Ecto neural progenitor cell (in vitro differentiated cells): ENCODE measurements at regions not wholly inside any gene's neighbourhood (a gene's known extent, or its start where the extent isn't known, plus 50 kb on each side); places are given as distances from the start of the nearest gene placed in this dataset.
"Not testable (repeated sequence)": the region's sequence is repeated elsewhere in the genome, so short reads cannot be mapped to it uniquely, and the experiment has no call there.

Experiments used
- DNase-seq: peaks from one replicate; pipeline ENCODE4 v3.0.0-alpha.2; 2018; ENCODE audit warnings: low spot score

DNA sequence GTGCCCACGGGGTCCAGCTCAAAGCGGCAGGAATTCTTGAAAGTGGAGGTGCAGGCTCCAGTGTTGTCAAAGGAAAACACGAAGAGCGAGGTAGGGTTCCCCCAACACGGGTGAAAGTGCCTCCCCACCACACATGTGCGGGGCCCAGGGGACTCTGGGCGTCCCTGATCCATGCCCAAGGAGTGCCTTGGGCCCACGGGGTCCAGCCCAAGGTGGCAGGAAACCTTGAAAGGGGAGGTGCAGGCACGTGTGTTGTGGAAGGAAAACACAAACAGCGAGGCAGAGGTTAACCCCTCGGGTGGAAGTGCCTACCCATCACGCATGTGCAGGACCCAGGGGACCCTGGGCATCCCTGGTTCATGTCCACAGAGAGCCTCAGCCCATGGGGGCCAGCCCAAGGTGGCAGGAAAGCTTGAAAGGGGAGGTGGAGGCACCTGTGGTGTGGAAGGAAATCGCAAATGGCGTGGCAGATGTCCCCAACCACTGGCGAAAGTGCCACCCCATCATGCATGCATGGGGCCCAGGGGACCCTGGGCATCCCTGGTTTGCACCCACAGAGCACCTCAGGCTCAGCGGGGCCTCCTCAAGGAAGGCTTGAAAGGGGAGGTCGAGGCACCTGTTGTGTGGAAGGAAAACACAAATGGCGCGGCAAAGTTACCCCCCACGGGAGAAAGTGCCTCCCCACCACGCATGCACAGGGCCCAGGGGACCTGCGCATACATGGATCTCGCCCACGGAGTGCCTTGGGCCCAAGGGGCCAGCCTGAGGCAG lies 584.6 kb downstream of the ALG10 start:
- peak; percentile 18 for DNase-seq

DNA sequence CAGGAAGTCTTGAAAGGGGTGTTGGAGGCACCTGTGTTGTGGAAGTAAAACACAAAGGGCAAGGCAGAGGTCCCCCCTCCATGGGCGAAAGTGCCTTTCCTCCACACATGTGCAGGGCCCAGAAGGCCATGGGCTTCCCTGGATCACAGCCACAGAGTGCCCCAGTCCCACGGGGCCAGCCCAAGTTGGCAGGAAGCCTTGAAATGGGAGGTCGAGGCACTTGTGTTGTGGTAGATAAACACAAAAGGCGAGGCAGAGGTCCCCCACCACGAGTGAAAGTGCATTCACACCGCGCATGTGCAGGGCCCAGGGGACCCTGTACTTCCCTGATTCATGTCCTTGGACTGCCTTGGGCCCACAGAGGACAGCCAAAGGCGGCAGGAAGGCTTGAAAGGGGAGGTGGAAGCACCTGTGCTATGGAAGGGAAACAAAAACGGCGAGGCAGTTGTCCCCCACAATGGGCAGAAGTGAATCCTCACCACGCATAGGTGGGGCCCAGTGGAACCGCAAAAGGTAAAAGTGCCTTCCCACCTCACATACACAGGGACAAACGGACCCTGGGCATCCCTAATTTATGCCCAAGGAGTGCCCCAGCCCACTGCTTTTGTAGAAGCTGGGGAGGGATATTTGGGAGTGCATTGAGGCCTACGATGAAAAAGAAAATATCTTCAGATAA lies 585.4 kb downstream of the ALG10 start:
- DNase-seq = peak; percentile 25

DNA sequence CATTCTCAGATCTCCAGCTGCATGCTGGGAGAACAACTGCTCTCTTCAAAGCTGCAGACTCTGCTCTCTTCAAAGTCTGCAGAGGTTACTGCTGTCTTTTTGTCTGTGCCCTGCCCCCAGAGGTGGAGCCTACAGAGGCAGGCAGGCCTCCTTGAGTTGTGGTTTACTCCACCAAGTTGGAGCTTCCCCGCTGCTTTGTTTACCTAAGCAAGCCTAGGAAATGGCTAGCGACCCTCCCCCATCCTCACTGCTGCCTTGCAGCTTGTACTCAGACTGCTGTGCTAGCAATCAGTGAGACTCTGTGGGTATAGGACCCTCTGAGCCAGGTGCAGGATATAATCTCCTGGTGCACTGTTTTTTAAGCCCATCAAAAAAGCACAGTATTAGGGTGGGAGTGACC lies 591.7 kb downstream of the ALG10 start:
- not testable (repeated sequence) for DNase-seq

DNA sequence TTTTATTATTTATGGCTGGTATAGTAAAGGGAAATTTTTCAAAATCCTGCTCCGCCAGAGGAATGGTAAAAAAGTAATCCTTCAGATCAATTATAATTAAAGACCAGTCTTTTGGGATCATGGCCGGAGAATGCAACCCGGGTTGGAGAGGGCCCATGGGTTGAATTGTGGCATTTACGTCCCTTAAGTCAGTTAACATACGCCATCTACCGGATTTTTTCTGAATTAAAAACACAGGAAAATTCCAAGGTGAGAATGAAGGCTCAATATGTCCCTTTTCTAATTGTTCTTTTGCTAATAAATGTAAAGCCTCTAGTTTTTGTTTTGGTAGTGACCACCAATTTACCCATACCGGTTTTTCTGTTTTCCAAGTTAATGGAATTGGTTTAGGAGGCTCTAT lies 602.8 kb downstream of the ALG10 start:
- DNase-seq = no peak

DNA sequence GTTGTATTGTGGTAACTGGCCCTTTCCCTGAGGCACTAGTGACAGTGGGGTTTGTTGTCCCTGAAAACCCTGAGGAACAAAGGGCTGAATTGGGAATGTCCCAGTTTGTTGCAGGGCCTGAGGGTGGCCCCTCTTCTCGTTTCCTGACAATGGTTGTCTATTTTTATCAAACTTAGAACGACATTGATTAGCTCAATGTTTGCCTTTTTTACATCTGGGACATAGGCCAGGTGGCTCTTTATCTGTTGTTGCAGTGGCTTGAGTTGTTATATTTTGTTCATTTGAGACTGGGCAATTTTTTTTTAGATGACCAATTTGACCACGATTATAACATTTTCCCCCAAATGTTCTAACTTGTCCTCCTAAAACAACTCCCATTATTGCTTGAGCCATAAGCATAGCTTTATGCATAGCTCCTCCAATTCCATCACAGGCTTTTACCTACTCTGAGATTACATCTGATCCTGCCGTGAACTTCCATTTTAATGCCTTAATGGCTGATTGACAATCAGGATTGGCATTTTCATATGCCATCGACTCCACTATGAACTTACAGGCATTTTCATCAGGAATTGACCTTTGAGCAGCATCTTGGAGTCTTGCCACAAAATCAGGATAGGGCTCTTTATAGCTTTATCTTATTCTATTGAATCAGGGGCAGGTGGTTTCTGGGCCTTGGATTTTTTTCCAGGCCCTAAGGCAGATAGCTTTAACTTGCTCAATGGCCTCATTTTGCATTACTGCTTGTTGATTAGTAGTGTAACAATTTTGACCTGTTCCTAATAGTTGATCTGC lies 604.3 kb downstream of the ALG10 start:
- DNase-seq = no peak
